OCI-LY7 (cell line): ENCODE measurements at regions not wholly inside any gene's neighbourhood (a gene's known extent, or its start where the extent isn't known, plus 50 kb on each side); places are given as distances from the start of the nearest gene placed in this dataset.

Source experiments
- BruUV-seq: library from RNA; stranded (reverse); fragments of 400-500 nt; replicated peaks from 2 replicates; lab custom pipeline; 2021; lab: Mats Ljungman, UMichigan
- CTCF ChIA-PET: fragments of 300-600 bp; sonication (Branson Sonifier 250); formaldehyde crosslinking; loops from one replicate; lab custom pipeline; 2022; ENCODE audit warnings: antibody characterized with exemption; ENCODE audit not compliant: unreplicated experiment; lab: Charles Lee
- POLR2A ChIA-PET: fragments of 300-600 bp; sonication (Branson Sonifier 250); formaldehyde crosslinking; loops from one replicate; lab custom pipeline; 2022; ENCODE audit warnings: antibody characterized with exemption; lab: Charles Lee
- DNase-seq: peaks from one replicate; pipeline ENCODE4 v3.0.0-alpha.2; 2015; ENCODE audit warnings: low spot score
- H2AFZ ChIP-seq: fragments of 200-600 bp; sonication (generic), shearing (Covaris generic); 2 replicates; pipeline ENCODE4 v1.6.1; 2014; ENCODE audit warnings: mild to moderate bottlenecking, antibody characterized with exemption, low read length, moderate library complexity
- H3K27ac ChIP-seq: fragments of 200-600 bp; sonication (generic); 2 replicates; pipeline ENCODE4 v1.5.1; 2014; ENCODE audit warnings: mixed run types, low read depth, mild to moderate bottlenecking, moderate library complexity, low read length, inconsistent platforms; ENCODE audit not compliant: poor library complexity, severe bottlenecking
- H3K36me3 ChIP-seq: fragments of 200-600 bp; sonication (generic); 2 replicates; pipeline ENCODE4 v1.6.1; 2014; ENCODE audit warnings: mild to moderate bottlenecking, antibody characterized with exemption, low read length, moderate library complexity, mixed read lengths; ENCODE audit not compliant: insufficient read depth
- H3K4me1 ChIP-seq: fragments of 200-600 bp; sonication (generic); 2 replicates; pipeline ENCODE4 v1.5.1; 2014; ENCODE audit warnings: mild to moderate bottlenecking, low read length; ENCODE audit not compliant: insufficient read depth, poor library complexity, severe bottlenecking
- H3K4me2 ChIP-seq: fragments of 200-600 bp; sonication (generic); 2 replicates; pipeline ENCODE4 v1.6.1; 2014; ENCODE audit warnings: mild to moderate bottlenecking, low read length
- H3K4me3 ChIP-seq: fragments of 200-600 bp; sonication (generic); 2 replicates; pipeline ENCODE4 v1.5.1; 2014; ENCODE audit warnings: mild to moderate bottlenecking, low read depth, low read length; ENCODE audit not compliant: poor library complexity, severe bottlenecking
- H3K79me2 ChIP-seq: fragments of 200-600 bp; sonication (generic); 2 replicates; pipeline ENCODE4 v1.6.1; 2016; ENCODE audit warnings: low read depth, mild to moderate bottlenecking, low read length, moderate library complexity, mixed read lengths; ENCODE audit not compliant: insufficient read depth
- H3K9me2 ChIP-seq: fragments of 200-600 bp; sonication (generic); 2 replicates; pipeline ENCODE4 v1.6.1; 2016; ENCODE audit warnings: mild to moderate bottlenecking, low read length, mixed read lengths; ENCODE audit not compliant: insufficient read depth
- H3K9me3 ChIP-seq: fragments of 200-600 bp; sonication (generic); 2 replicates; pipeline ENCODE4 v1.6.1; 2014; ENCODE audit warnings: mild to moderate bottlenecking, mixed run types, low read length, mixed read lengths
- H4K20me1 ChIP-seq: fragments of 200-600 bp; sonication (generic); 2 replicates; pipeline ENCODE4 v1.6.1; 2014; ENCODE audit warnings: mild to moderate bottlenecking, antibody characterized with exemption, low read length, moderate library complexity, mixed read lengths; ENCODE audit not compliant: insufficient read depth
- CTCF ChIP-seq: fragments of 200-600 bp; sonication (generic); conservative IDR thresholded peaks from 2 replicates; pipeline ENCODE4 v1.5.1; 2014; ENCODE audit warnings: mild to moderate bottlenecking, antibody characterized with exemption, low read length, moderate library complexity, mixed read lengths
- EZH2phosphoT487 ChIP-seq: fragments of 200-600 bp; sonication (generic); IDR thresholded peaks from 2 replicates; pipeline ENCODE4 v1.6.1; 2018; ENCODE audit warnings: low read depth, borderline replicate concordance, mild to moderate bottlenecking, mixed run types, antibody characterized with exemption, low read length, moderate library complexity, mixed read lengths
- intact Hi-C: fragments of 100-400 bp; cut with micrococcal nuclease; formaldehyde crosslinking; loops from one replicate; pipeline ENCODE4 v1.10.0; 2022; ENCODE audit not compliant: unreplicated experiment

GRCh38 chr1:185397183-185397582 lies 80.1 kb upstream of the IVNS1ABP start:
- TF ChIP-seq EZH2phosphoT487, result no peak
- no peak for TF ChIP-seq CTCF
- Histone ChIP-seq H3K27ac (no peak overlapping the region), H4K20me1 (no peaks in the 10 kb centered on the region), H3K9me2 (no peaks in the 10 kb centered on the region), H3K36me3 (no peaks in the 10 kb centered on the region), H3K4me2 (no peak overlapping the region), H3K79me2 (no peaks in the 10 kb centered on the region), H2AFZ (no peak overlapping the region), H3K4me3 (no peak overlapping the region), H3K9me3 (no peaks in the 10 kb centered on the region), H3K4me1 (no peaks in the 10 kb centered on the region)
- intact Hi-C loops, result no loop called here
- no peak for DNase-seq
- no TSS peak for BruUV-seq
- ChIA-PET CTCF (no interaction called here), POLR2A (no interaction called here)

- Histone ChIP-seq H3K9me3 (no peaks in the 10 kb centered on the region), H4K20me1 (no peaks in the 10 kb centered on the region), H3K4me3 (no peak overlapping the region), H3K79me2 (no peaks in the 10 kb centered on the region), H3K4me1 (no peaks in the 10 kb centered on the region), H3K4me2 (no peak overlapping the region), H2AFZ (no peak overlapping the region), H3K36me3 (no peaks in the 10 kb centered on the region), H3K9me2 (no peaks in the 10 kb centered on the region), H3K27ac (no peak overlapping the region)
- ChIA-PET POLR2A (interaction anchor here (0.7 kb wide), 1 partner anchor 11 kb away, joined by 4 read pairs; no protein-coding TSS in a partner anchor), CTCF (no interaction called here)
- no TSS peak for BruUV-seq
- intact Hi-C loops, result no loop called here
- TF ChIP-seq CTCF, result no peak
- no peak for TF ChIP-seq EZH2phosphoT487
- no peak for DNase-seq
Measured at GRCh38 chr1:185396126-185396525, 79.1 kb upstream of the IVNS1ABP start.

GRCh38 chr1:185393815-185394214 lies 76.8 kb upstream of the IVNS1ABP start:
- TF ChIP-seq EZH2phosphoT487, result no peak
- no peak for TF ChIP-seq CTCF
- CTCF ChIA-PET, result no interaction called here
- intact Hi-C loops, result no loop called here

More at GRCh38 chr1:185393815-185394214, 76.8 kb upstream of the IVNS1ABP start:
- no peaks in the 10 kb centered on the region for H3K9me2 ChIP-seq
- POLR2A ChIA-PET, result interaction anchor here (0.8 to 0.9 kb wide), 2 partner anchors 38 to 129 kb away, joined by 3 read pairs; no protein-coding TSS in a partner anchor
- no TSS peak for BruUV-seq
- DNase-seq, result no peak
- no peak overlapping the region for H3K27ac ChIP-seq
- no peaks in the 10 kb centered on the region for H4K20me1 ChIP-seq
- no peak overlapping the region for H3K4me3 ChIP-seq
- no peak overlapping the region for H2AFZ ChIP-seq
- no peak overlapping the region for H3K4me2 ChIP-seq
- H3K36me3 ChIP-seq, result no peaks in the 10 kb centered on the region
- H3K9me3 ChIP-seq, result no peaks in the 10 kb centered on the region
- H3K79me2 ChIP-seq, result no peaks in the 10 kb centered on the region
- H3K4me1 ChIP-seq, result no peaks in the 10 kb centered on the region
